ENCODE measurements at regions not wholly inside any gene's neighbourhood (a gene's known extent, or its start where the extent isn't known, plus 50 kb on each side); places are given as distances from the start of the nearest gene placed in this dataset.
"Not testable (repeated sequence)": the region's sequence is repeated elsewhere in the genome, so short reads cannot be mapped to it uniquely, and the experiment has no call there.

GRCh38 chr11:98394500-98394899 is 626.2 kb upstream of the CNTN5 start:
- not testable (repeated sequence) for TF ChIP-seq CTCF, POLR2A (IDR thresholded peaks at IDR 0.05)
